Ovary (tissue), 3 donors: ENCODE measurements at regions not wholly inside any gene's neighbourhood (a gene's known extent, or its start where the extent isn't known, plus 50 kb on each side); places are given as distances from the start of the nearest gene placed in this dataset.

Experiments
- EP300 ChIP-seq: sonication (generic); formaldehyde crosslinking; IDR thresholded peaks from one replicate; pipeline ENCODE4 v1.6.1; 2017; ENCODE audit warnings: antibody characterized with exemption
- POLR2A ChIP-seq: fragments of 450-650 bp; IDR thresholded peaks from one replicate; pipeline ENCODE4 v1.6.1; 2017; ENCODE audit warnings: antibody characterized with exemption, mild to moderate bottlenecking, moderate library complexity
- TF ChIP-seq, protein P1 (sequence below), 3 donors: fragments of 450-650 bp in 2 of 3; fragments of 200-600 bp in 1 of 3; IDR thresholded peaks; one replicate each; pipeline versions ENCODE4 v1.5.1 to v1.8.0; 2016 to 2022; ENCODE audit warnings: antibody characterized with exemption in 3 of 3, mild to moderate bottlenecking in 1 of 3
- donor health status: DM: no; HTN: no; CAD: no.

DNA sequence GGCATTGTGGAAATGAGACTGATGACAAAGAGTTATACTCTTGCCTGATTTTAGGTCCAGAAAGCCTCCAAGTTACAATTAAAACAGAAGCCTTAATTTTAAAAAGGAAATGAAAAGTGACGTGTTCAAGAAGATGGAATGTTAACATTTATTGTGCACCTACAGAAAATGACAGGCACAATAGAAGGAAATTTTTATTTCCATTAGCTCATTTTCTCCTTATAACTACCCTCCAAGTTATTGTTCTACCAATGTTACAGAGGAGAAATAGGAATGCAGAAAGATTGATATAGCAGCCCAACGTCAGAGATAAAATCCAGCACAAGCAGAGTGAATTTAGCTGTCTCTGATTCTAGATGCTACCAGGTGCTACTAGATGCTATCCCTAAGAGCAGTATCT lies 736.9 kb upstream of the KIRREL3 start:
- TF ChIP-seq, protein P1, sequence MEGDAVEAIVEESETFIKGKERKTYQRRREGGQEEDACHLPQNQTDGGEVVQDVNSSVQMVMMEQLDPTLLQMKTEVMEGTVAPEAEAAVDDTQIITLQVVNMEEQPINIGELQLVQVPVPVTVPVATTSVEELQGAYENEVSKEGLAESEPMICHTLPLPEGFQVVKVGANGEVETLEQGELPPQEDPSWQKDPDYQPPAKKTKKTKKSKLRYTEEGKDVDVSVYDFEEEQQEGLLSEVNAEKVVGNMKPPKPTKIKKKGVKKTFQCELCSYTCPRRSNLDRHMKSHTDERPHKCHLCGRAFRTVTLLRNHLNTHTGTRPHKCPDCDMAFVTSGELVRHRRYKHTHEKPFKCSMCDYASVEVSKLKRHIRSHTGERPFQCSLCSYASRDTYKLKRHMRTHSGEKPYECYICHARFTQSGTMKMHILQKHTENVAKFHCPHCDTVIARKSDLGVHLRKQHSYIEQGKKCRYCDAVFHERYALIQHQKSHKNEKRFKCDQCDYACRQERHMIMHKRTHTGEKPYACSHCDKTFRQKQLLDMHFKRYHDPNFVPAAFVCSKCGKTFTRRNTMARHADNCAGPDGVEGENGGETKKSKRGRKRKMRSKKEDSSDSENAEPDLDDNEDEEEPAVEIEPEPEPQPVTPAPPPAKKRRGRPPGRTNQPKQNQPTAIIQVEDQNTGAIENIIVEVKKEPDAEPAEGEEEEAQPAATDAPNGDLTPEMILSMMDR (IDR thresholded peaks at IDR 0.05), result no peak
- TF ChIP-seq EP300 (no peak), POLR2A (no peak)
